ENCODE measurements at regions not wholly inside any gene's neighbourhood (a gene's known extent, or its start where the extent isn't known, plus 50 kb on each side); places are given as distances from the start of the nearest gene placed in this dataset.
A peak's percentile ranks its signal among the peaks of the same experiment; 100 is the strongest.

DNA sequence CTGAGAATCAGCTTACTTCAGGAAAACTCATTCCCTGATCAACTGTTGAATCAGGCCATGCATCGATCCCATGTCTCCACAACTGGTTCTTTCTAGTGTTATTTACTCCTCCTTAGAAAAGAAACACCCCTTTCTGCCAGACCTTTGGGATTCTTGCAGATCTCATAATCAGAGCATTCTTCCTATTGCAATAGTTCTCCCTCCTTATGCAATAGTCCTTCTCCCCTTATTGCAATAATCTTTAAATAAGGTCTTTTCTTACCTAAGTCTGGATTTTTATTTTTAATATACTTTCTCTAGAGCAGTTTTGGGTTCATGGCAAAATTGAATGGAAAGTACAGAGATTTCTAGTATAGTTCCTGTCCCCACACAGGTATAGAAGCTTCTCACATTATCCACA lies 141.9 kb upstream of the SGO1 start:
- Mint-ChIP-seq H3K27me3 (ENCODE audit: low read depth) (no peaks in the 10 kb centered on the region), H3K4me3 (no peak overlapping the region), H3K4me1 (peaks cover 12% of the 10 kb centered on the region), H3K36me3 (no peaks in the 10 kb centered on the region), H3K27ac (no peak overlapping the region), H3K9me3 (no peaks in the 10 kb centered on the region)
- TF ChIP-seq CTCF (IDR thresholded peaks at IDR 0.05; ENCODE audit: unreplicated experiment) = no peak
- DNase-seq (ENCODE audit: low spot score in 2 of 2, unreplicated experiment in 2 of 2) = no peak

DNA sequence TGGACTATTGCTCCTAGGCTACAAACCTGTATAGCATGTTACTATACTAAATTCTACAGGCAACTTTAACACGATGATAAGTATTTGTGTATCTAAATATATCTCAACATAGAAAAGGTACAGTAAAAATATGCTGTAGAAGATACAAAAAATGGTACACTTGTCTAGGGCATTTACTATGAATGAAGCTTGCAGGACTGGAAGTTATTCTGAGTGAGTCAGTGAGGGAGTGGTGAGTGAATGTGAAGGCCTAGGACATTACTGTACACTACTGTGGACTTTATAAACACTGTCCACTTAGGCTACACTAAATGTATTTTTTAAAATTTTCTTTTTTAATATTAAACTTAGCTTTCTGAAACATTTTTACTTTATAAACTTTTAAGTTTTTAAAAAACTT lies 140.5 kb upstream of the SGO1 start:
- Mint-ChIP-seq H3K4me1 (peaks cover 12% of the 10 kb centered on the region), H3K36me3 (no peaks in the 10 kb centered on the region), H3K27me3 (ENCODE audit: low read depth) (no peaks in the 10 kb centered on the region), H3K27ac (no peak overlapping the region), H3K9me3 (no peaks in the 10 kb centered on the region), H3K4me3 (no peak overlapping the region)
- no peak for TF ChIP-seq CTCF (IDR thresholded peaks at IDR 0.05; ENCODE audit: unreplicated experiment)
- DNase-seq (ENCODE audit: low spot score in 2 of 2, unreplicated experiment in 2 of 2) = no peak

- Mint-ChIP-seq H3K27me3 (ENCODE audit: low read depth) (no peaks in the 10 kb centered on the region), H3K36me3 (no peaks in the 10 kb centered on the region), H3K9me3 (no peaks in the 10 kb centered on the region), H3K4me1 (peaks cover 13% of the 10 kb centered on the region), H3K27ac (no peak overlapping the region), H3K4me3 (no peak overlapping the region)
- no peak for TF ChIP-seq CTCF (IDR thresholded peaks at IDR 0.05; ENCODE audit: unreplicated experiment)
- no peak for DNase-seq (ENCODE audit: low spot score in 2 of 2, unreplicated experiment in 2 of 2)
Observed at GRCh38 chr3:20325563-20325962, 139.6 kb upstream of the SGO1 start.

DNA sequence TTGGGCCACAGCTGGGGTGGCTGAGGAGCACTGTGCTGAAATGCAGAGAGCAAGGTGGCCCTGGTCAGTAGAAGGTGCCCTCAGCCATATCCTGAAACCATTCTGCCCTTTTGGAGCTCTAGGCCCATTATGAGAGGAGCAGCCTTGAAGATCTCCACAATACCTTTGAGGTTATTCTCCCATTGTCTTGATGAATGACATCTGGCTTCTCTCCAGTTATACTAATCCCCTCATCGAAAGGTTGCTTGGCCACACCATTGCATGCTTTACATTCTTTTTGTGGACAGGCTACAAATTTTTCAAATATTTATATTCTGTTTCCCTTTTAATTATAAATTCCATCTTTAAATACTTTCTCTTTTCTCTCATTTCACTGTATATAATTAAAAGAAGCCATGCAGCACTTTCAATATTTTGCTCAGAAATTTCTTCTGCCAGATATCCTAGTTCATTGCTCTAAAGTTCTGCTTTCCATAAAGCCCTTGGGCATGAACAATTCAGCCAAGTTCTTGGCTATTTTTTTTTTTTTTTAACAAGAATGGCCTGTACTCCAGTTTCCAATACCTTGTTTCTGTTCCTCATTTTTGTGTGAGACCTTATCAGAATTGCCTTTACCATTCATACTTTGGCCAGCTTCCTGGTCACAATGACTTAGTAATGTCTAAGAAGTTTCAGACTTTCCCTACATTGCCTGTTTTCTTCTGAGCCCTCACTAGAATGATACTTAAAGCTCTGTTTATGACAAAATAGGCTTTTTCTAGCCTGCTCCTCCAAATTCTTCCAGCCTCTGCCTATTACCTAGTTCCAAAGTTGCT lies 138.9 kb upstream of the SGO1 start:
- Mint-ChIP-seq H3K4me3 (no peak overlapping the region), H3K27me3 (ENCODE audit: low read depth) (no peaks in the 10 kb centered on the region), H3K4me1 (peaks cover 19% of the 10 kb centered on the region), H3K9me3 (no peaks in the 10 kb centered on the region), H3K36me3 (no peaks in the 10 kb centered on the region), H3K27ac (peak overlapping the region; percentile 41)
- no peak for TF ChIP-seq CTCF (IDR thresholded peaks at IDR 0.05; ENCODE audit: unreplicated experiment)
- DNase-seq (ENCODE audit: low spot score in 2 of 2, unreplicated experiment in 2 of 2) = no peak

DNA sequence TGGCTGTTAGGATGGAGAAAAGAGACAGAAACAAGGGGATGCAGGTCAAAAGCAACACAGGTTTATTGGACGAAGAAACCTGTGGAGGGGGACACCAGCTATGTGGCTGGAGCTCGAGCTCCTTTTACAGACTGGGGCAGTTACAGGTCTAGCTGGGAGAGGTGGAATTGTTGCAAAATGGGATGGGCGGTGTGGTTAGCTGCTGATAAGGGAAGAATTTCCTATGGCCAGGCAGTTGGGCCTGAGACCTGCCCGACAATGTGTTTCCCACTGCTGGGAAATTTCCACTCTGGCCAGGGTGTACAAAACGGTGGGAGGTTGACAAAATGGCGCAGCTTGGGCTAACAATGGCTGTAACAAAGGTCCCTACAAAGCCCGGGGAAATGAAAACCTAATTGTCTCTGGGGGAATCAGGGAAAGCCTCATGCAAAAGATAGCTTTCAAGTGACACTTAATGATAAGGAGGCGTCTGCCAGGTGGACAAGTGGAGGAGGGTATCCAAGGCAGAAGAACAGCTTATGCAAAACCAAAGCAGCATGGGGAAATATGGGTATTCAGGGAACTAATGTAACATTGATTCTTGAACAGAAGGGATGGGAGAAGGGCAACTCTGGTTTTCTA lies 137.4 kb upstream of the SGO1 start:
- no peak for DNase-seq (ENCODE audit: low spot score in 2 of 2, unreplicated experiment in 2 of 2)
- no peak overlapping the region for H3K27ac Mint-ChIP-seq
- peaks cover 19% of the 10 kb centered on the region for H3K4me1 Mint-ChIP-seq
- H3K4me3 Mint-ChIP-seq = no peak overlapping the region
- H3K9me3 Mint-ChIP-seq = no peaks in the 10 kb centered on the region
- no peaks in the 10 kb centered on the region for H3K36me3 Mint-ChIP-seq
- TF ChIP-seq CTCF (IDR thresholded peaks at IDR 0.05; ENCODE audit: unreplicated experiment) = no peak
- no peaks in the 10 kb centered on the region for H3K27me3 Mint-ChIP-seq (ENCODE audit: low read depth)

All from mesothelial cell of epicardium (in vitro differentiated cells).